PFSK-1 (cell line): ENCODE measurements at regions not wholly inside any gene's neighbourhood (a gene's known extent, or its start where the extent isn't known, plus 50 kb on each side); places are given as distances from the start of the nearest gene placed in this dataset.

ENCODE experiments used
- FOXP2 ChIP-seq: optimal IDR thresholded peaks from 2 replicates; pipeline ENCODE3; 2011; ENCODE audit warnings: borderline replicate concordance, control low read depth, inconsistent platforms; ENCODE audit not compliant: insufficient read depth; ENCODE audit errors: extremely low read length, extremely low read depth
- POLR2AphosphoS5 ChIP-seq: IDR thresholded peaks from 2 replicates; pipeline ENCODE4 v1.6.1; 2012; ENCODE audit warnings: low read depth, mild to moderate bottlenecking, control low read depth, low read length, moderate library complexity
- SIN3A ChIP-seq: IDR thresholded peaks from 2 replicates; pipeline ENCODE4 v1.6.1; 2012; ENCODE audit warnings: mild to moderate bottlenecking, low read length, moderate library complexity, borderline replicate concordance; ENCODE audit not compliant: insufficient read depth
- TAF1 ChIP-seq: IDR thresholded peaks from 2 replicates; pipeline ENCODE4 v1.6.1; 2012; ENCODE audit warnings: low read length, control low read depth, borderline replicate concordance; ENCODE audit not compliant: insufficient read depth
- TF ChIP-seq, protein P1 (sequence below), 2 experiments: IDR thresholded peaks; 2 replicates each; pipeline versions ENCODE4 v1.6.1 to v1.8.0; 2011 to 2012; ENCODE audit warnings: low read depth in 2 of 2, low read length in 2 of 2, control low read depth in 1 of 2, inconsistent platforms in 1 of 2, mild to moderate bottlenecking in 1 of 2, moderate library complexity in 1 of 2; ENCODE audit not compliant: insufficient read depth in 1 of 2

GRCh38 chr11:70498171-70498571, 99.8 kb downstream of the CTTN start:
- TF ChIP-seq POLR2AphosphoS5 (no peak), TAF1 (no peak), SIN3A (no peak), FOXP2 (no peak)
- TF ChIP-seq, protein P1, sequence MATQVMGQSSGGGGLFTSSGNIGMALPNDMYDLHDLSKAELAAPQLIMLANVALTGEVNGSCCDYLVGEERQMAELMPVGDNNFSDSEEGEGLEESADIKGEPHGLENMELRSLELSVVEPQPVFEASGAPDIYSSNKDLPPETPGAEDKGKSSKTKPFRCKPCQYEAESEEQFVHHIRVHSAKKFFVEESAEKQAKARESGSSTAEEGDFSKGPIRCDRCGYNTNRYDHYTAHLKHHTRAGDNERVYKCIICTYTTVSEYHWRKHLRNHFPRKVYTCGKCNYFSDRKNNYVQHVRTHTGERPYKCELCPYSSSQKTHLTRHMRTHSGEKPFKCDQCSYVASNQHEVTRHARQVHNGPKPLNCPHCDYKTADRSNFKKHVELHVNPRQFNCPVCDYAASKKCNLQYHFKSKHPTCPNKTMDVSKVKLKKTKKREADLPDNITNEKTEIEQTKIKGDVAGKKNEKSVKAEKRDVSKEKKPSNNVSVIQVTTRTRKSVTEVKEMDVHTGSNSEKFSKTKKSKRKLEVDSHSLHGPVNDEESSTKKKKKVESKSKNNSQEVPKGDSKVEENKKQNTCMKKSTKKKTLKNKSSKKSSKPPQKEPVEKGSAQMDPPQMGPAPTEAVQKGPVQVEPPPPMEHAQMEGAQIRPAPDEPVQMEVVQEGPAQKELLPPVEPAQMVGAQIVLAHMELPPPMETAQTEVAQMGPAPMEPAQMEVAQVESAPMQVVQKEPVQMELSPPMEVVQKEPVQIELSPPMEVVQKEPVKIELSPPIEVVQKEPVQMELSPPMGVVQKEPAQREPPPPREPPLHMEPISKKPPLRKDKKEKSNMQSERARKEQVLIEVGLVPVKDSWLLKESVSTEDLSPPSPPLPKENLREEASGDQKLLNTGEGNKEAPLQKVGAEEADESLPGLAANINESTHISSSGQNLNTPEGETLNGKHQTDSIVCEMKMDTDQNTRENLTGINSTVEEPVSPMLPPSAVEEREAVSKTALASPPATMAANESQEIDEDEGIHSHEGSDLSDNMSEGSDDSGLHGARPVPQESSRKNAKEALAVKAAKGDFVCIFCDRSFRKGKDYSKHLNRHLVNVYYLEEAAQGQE (IDR thresholded peaks at IDR 0.05; ENCODE audit: insufficient read depth in 1 of 2, low read depth in 2 of 2, low read length in 2 of 2), result no peak
